SJSA1 (cell line): ENCODE measurements at regions not wholly inside any gene's neighbourhood (a gene's known extent, or its start where the extent isn't known, plus 50 kb on each side); places are given as distances from the start of the nearest gene placed in this dataset.

Source experiments
- DNase-seq, 2 experiments: peaks; one replicate each; pipeline ENCODE4 v3.0.0-alpha.2; 2015 to 2020; ENCODE audit warnings: low spot score in 2 of 2, low read depth in 1 of 2
- H3K27ac ChIP-seq: fragments of 250-450 bp; sonication (Bioruptor Pico); 2 replicates; pipeline ENCODE4 v1.5.1; 2020; ENCODE audit warnings: mild to moderate bottlenecking, moderate library complexity
- H3K27me3 ChIP-seq: fragments of 250-450 bp; sonication (Bioruptor Pico); replicated peaks from 2 replicates; pipeline ENCODE4 v1.5.1; 2020; ENCODE audit warnings: mild to moderate bottlenecking, moderate library complexity
- H3K36me3 ChIP-seq: fragments of 250-450 bp; sonication (Bioruptor Pico); 2 replicates; pipeline ENCODE4 v1.5.1; 2020; ENCODE audit warnings: mild to moderate bottlenecking
- H3K4me1 ChIP-seq: fragments of 250-450 bp; sonication (Bioruptor Pico); replicated peaks from 2 replicates; pipeline ENCODE4 v1.6.1; 2021; ENCODE audit warnings: mild to moderate bottlenecking
- H3K4me3 ChIP-seq: fragments of 250-450 bp; sonication (Bioruptor Pico); 2 replicates; pipeline ENCODE4 v1.5.1; 2020; ENCODE audit warnings: mild to moderate bottlenecking
- H3K9me3 ChIP-seq: fragments of 250-450 bp; sonication (Bioruptor Pico); replicated peaks from 2 replicates; pipeline ENCODE4 v1.5.1; 2020; ENCODE audit warnings: mild to moderate bottlenecking

GRCh38 chr6:25173951-25174474, 105.2 kb upstream of the CARMIL1 start:
- peak in 1 of 2 experiments; percentile 73 for DNase-seq
- Histone ChIP-seq H3K4me3 (no peak overlapping the region), H3K9me3 (no peaks in the 10 kb centered on the region), H3K4me1 (peaks cover 47% of the 10 kb centered on the region), H3K27me3 (no peaks in the 10 kb centered on the region), H3K36me3 (no peaks in the 10 kb centered on the region), H3K27ac (peak overlapping the region; percentile 68)

GRCh38 chr6:25174678-25175077, 104.5 kb upstream of the CARMIL1 start:
- Histone ChIP-seq H3K4me3 (no peak overlapping the region), H3K4me1 (peaks cover 53% of the 10 kb centered on the region), H3K36me3 (no peaks in the 10 kb centered on the region), H3K9me3 (no peaks in the 10 kb centered on the region), H3K27me3 (no peaks in the 10 kb centered on the region), H3K27ac (peak overlapping the region; percentile 68)
- DNase-seq = no peak

- Histone ChIP-seq H3K27ac (peak overlapping the region; percentile 68), H3K9me3 (no peaks in the 10 kb centered on the region), H3K4me3 (no peak overlapping the region), H3K4me1 (peaks cover 54% of the 10 kb centered on the region), H3K36me3 (no peaks in the 10 kb centered on the region), H3K27me3 (no peaks in the 10 kb centered on the region)
- peak in 1 of 2 experiments; percentile 42 for DNase-seq
Measured at GRCh38 chr6:25175196-25175595, 104.0 kb upstream of the CARMIL1 start.

GRCh38 chr6:25175681-25176080, 103.5 kb upstream of the CARMIL1 start:
- Histone ChIP-seq H3K27ac (peak overlapping the region; percentile 68), H3K27me3 (no peaks in the 10 kb centered on the region), H3K9me3 (no peaks in the 10 kb centered on the region), H3K4me3 (no peak overlapping the region), H3K36me3 (no peaks in the 10 kb centered on the region), H3K4me1 (peaks cover 54% of the 10 kb centered on the region)
- DNase-seq = no peak

- H3K36me3 ChIP-seq = no peaks in the 10 kb centered on the region
- H3K4me3 ChIP-seq = no peak overlapping the region
- H3K27me3 ChIP-seq = no peaks in the 10 kb centered on the region
- no peaks in the 10 kb centered on the region for H3K9me3 ChIP-seq
- H3K4me1 ChIP-seq = peaks cover 55% of the 10 kb centered on the region
- H3K27ac ChIP-seq = no peak overlapping the region
- DNase-seq = no peak
Measured at GRCh38 chr6:25176466-25176865, 102.7 kb upstream of the CARMIL1 start.

GRCh38 chr6:25177500-25178028, 101.6 kb upstream of the CARMIL1 start:
- H3K4me1 ChIP-seq = peaks cover 62% of the 10 kb centered on the region
- DNase-seq = no peak
- H3K27ac ChIP-seq = no peak overlapping the region

GRCh38 chr6:25178336-25179035, 100.7 kb upstream of the CARMIL1 start:
- H3K4me1 ChIP-seq = peaks cover 52% of the 10 kb centered on the region
- H3K27me3 ChIP-seq = no peaks in the 10 kb centered on the region
- H3K9me3 ChIP-seq = no peaks in the 10 kb centered on the region
- no peaks in the 10 kb centered on the region for H3K36me3 ChIP-seq
- peak overlapping the region; percentile 73 for H3K27ac ChIP-seq
- no peak overlapping the region for H3K4me3 ChIP-seq
- DNase-seq = no peak

More at GRCh38 chr6:25177500-25178028, 101.6 kb upstream of the CARMIL1 start:
- Histone ChIP-seq H3K4me3 (no peak overlapping the region), H3K36me3 (no peaks in the 10 kb centered on the region), H3K9me3 (no peaks in the 10 kb centered on the region), H3K27me3 (no peaks in the 10 kb centered on the region)

GRCh38 chr6:25179051-25179778, 100.0 kb upstream of the CARMIL1 start:
- no peaks in the 10 kb centered on the region for H3K36me3 ChIP-seq
- peak; percentile 56 to 86 for DNase-seq
- no peak overlapping the region for H3K4me3 ChIP-seq
- H3K27me3 ChIP-seq = no peaks in the 10 kb centered on the region
- peaks cover 45% of the 10 kb centered on the region for H3K4me1 ChIP-seq
- peak overlapping the region; percentile 73 for H3K27ac ChIP-seq
- no peaks in the 10 kb centered on the region for H3K9me3 ChIP-seq

GRCh38 chr6:25180630-25181349, 98.4 kb upstream of the CARMIL1 start:
- no peak overlapping the region for H3K4me3 ChIP-seq
- H3K27me3 ChIP-seq = no peaks in the 10 kb centered on the region
- no peak for DNase-seq
- no peaks in the 10 kb centered on the region for H3K9me3 ChIP-seq
- H3K27ac ChIP-seq = no peak overlapping the region
- peaks cover 29% of the 10 kb centered on the region for H3K4me1 ChIP-seq
- no peaks in the 10 kb centered on the region for H3K36me3 ChIP-seq

- Histone ChIP-seq H3K9me3 (no peaks in the 10 kb centered on the region), H3K4me1 (peaks cover 28% of the 10 kb centered on the region), H3K27ac (0 out of 2 replicates have a peak overlapping the region, but pooled peaks have one; percentile 4), H3K36me3 (no peaks in the 10 kb centered on the region), H3K4me3 (no peak overlapping the region), H3K27me3 (no peaks in the 10 kb centered on the region)
- DNase-seq = no peak
Measured at GRCh38 chr6:25181350-25181724, 97.8 kb upstream of the CARMIL1 start.

- Histone ChIP-seq H3K4me1 (peaks cover 28% of the 10 kb centered on the region), H3K4me3 (no peak overlapping the region), H3K36me3 (no peaks in the 10 kb centered on the region), H3K27me3 (no peaks in the 10 kb centered on the region), H3K27ac (no peak overlapping the region), H3K9me3 (no peaks in the 10 kb centered on the region)
- DNase-seq = peak in 1 of 2 experiments; percentile 50
Measured at GRCh38 chr6:25181923-25182322, 97.3 kb upstream of the CARMIL1 start.

- no peak for DNase-seq
- Histone ChIP-seq H3K36me3 (no peaks in the 10 kb centered on the region), H3K4me3 (no peak overlapping the region), H3K4me1 (peaks cover 6% of the 10 kb centered on the region), H3K27ac (no peak overlapping the region), H3K9me3 (0 out of 2 replicates have a peak, but pooled peaks cover 5% of the 10 kb centered on the region), H3K27me3 (no peaks in the 10 kb centered on the region)
Measured at GRCh38 chr6:25186919-25187318, 92.3 kb upstream of the CARMIL1 start.

GRCh38 chr6:25188232-25188631, 90.9 kb upstream of the CARMIL1 start:
- Histone ChIP-seq H3K27ac (no peak overlapping the region), H3K27me3 (no peaks in the 10 kb centered on the region), H3K4me3 (no peak overlapping the region), H3K9me3 (0 out of 2 replicates have a peak, but pooled peaks cover 5% of the 10 kb centered on the region), H3K36me3 (no peaks in the 10 kb centered on the region), H3K4me1 (peaks cover 10% of the 10 kb centered on the region)
- DNase-seq = no peak
